GM23338 (cell line): ENCODE measurements at regions not wholly inside any gene's neighbourhood (a gene's known extent, or its start where the extent isn't known, plus 50 kb on each side); places are given as distances from the start of the nearest gene placed in this dataset.

Experiments
- ATAC-seq: fragments of 200-7000 bp; cut with Tn5 transposase; 3 replicates; pipeline ENCODE4 v1.9.1; 2020
- DNase-seq: peaks from one replicate; pipeline ENCODE4 v3.0.0-alpha.2; 2015; ENCODE audit warnings: low spot score
- H2AFZ ChIP-seq: fragments of 200-600 bp; sonication (generic); 2 replicates; pipeline ENCODE4 v1.8.0; 2016; ENCODE audit warnings: antibody characterized with exemption, mild to moderate bottlenecking, moderate library complexity
- H3F3A ChIP-seq: fragments of 200-600 bp; sonication (generic); replicated peaks from 2 replicates; pipeline ENCODE4 v1.8.0; 2017; ENCODE audit warnings: antibody characterized with exemption, mixed run types, low read depth
- H3K27ac ChIP-seq: fragments of 200-600 bp; sonication (generic); 2 replicates; pipeline ENCODE4 v1.6.1; 2016; ENCODE audit warnings: low read depth
- H3K27me3 ChIP-seq: fragments of 200-600 bp; sonication (generic); 2 replicates; pipeline ENCODE4 v1.8.0; 2016; ENCODE audit warnings: mild to moderate bottlenecking, mixed run types, moderate library complexity; ENCODE audit not compliant: insufficient read depth
- H3K36me3 ChIP-seq: fragments of 200-600 bp; sonication (generic); 2 replicates; pipeline ENCODE4 v1.8.0; 2016; ENCODE audit warnings: mild to moderate bottlenecking; ENCODE audit not compliant: insufficient read depth
- H3K4me1 ChIP-seq: fragments of 200-600 bp; sonication (generic); 2 replicates; pipeline ENCODE4 v1.8.0; 2016; ENCODE audit warnings: mild to moderate bottlenecking, moderate library complexity; ENCODE audit not compliant: insufficient read depth
- H3K4me2 ChIP-seq: fragments of 200-600 bp; sonication (generic); 2 replicates; pipeline ENCODE4 v1.7.1; 2017; ENCODE audit warnings: mixed run types
- H3K4me3 ChIP-seq: fragments of 200-600 bp; sonication (generic); 2 replicates; pipeline ENCODE4 v1.6.1; 2016; ENCODE audit warnings: mixed run types
- H3K79me2 ChIP-seq: fragments of 200-600 bp; sonication (generic); replicated peaks from 2 replicates; pipeline ENCODE4 v1.8.0; 2017; ENCODE audit warnings: mild to moderate bottlenecking; ENCODE audit not compliant: insufficient read depth
- H3K9me2 ChIP-seq: fragments of 200-600 bp; sonication (generic); 2 replicates; pipeline ENCODE4 v1.8.0; 2017; ENCODE audit not compliant: insufficient read depth
- H4K20me1 ChIP-seq: fragments of 200-600 bp; sonication (generic); replicated peaks from 2 replicates; pipeline ENCODE4 v1.8.0; 2017; ENCODE audit warnings: mild to moderate bottlenecking; ENCODE audit not compliant: insufficient read depth
- H3K27ac Mint-ChIP-seq: 2 replicates; pipeline ENCODE4 v1.8.0; 2020; ENCODE audit warnings: inconsistent platforms, mild to moderate bottlenecking, moderate library complexity, mixed read lengths
- H3K27me3 Mint-ChIP-seq: 3 replicates; pipeline ENCODE4 v1.8.0; 2022; ENCODE audit warnings: low read depth, mild to moderate bottlenecking, moderate library complexity, mixed read lengths, inconsistent platforms; ENCODE audit not compliant: insufficient read depth, poor library complexity
- H3K36me3 Mint-ChIP-seq: 3 replicates; pipeline ENCODE4 v1.8.0; 2021; ENCODE audit warnings: low read depth, mild to moderate bottlenecking, inconsistent platforms, moderate library complexity, mixed read lengths
- H3K4me1 Mint-ChIP-seq: 3 replicates; pipeline ENCODE4 v1.8.0; 2020; ENCODE audit warnings: mild to moderate bottlenecking, inconsistent platforms, mixed read lengths
- H3K4me3 Mint-ChIP-seq: 3 replicates; pipeline ENCODE4 v1.8.0; 2021; ENCODE audit warnings: moderate library complexity, mild to moderate bottlenecking, inconsistent platforms, mixed read lengths
- H3K9me3 Mint-ChIP-seq: 3 replicates; pipeline ENCODE4 v1.8.0; 2020; ENCODE audit warnings: moderate library complexity, mild to moderate bottlenecking, inconsistent platforms, mixed read lengths
- CTCF ChIP-seq, 2 experiments: fragments of 200-600 bp in 1 of 2; sonication (generic) in 1 of 2; conservative IDR thresholded peaks; 2 replicates each; pipeline versions ENCODE4 v1.5.1 to v1.6.1; 2016 to 2017; ENCODE audit warnings: antibody characterized with exemption in 2 of 2, low read depth in 2 of 2, mild to moderate bottlenecking in 2 of 2, moderate library complexity in 1 of 2
- EZH2phosphoT487 ChIP-seq: fragments of 200-600 bp; sonication (generic); IDR thresholded peaks from one replicate; pipeline ENCODE4 v1.8.1; 2018; ENCODE audit warnings: antibody characterized with exemption; ENCODE audit not compliant: unreplicated experiment
- JUNB ChIP-seq: IDR thresholded peaks from one replicate; pipeline ENCODE4 v1.6.1; 2016; ENCODE audit warnings: antibody characterized with exemption; ENCODE audit not compliant: unreplicated experiment
- NANOG ChIP-seq: IDR thresholded peaks from 2 replicates; pipeline ENCODE4 v1.6.1; 2016; ENCODE audit warnings: antibody characterized with exemption, borderline replicate concordance
- POLR2AphosphoS5 ChIP-seq: IDR thresholded peaks from 2 replicates; pipeline ENCODE4 v1.6.1; 2016; ENCODE audit warnings: antibody characterized with exemption, low read depth
- STAT1 ChIP-seq: IDR thresholded peaks from one replicate; pipeline ENCODE4 v1.6.1; 2016; ENCODE audit warnings: antibody characterized with exemption; ENCODE audit not compliant: unreplicated experiment
- ZNF114 ChIP-seq: fragments of 250-450 bp; sonication (Bioruptor Pico); IDR thresholded peaks from 2 replicates; pipeline ENCODE4 v1.5.0; 2020; ENCODE audit warnings: mild to moderate bottlenecking, moderate library complexity
- ZNF331 ChIP-seq: fragments of 250-450 bp; sonication (Bioruptor Pico); IDR thresholded peaks from 2 replicates; pipeline ENCODE4 v1.5.0; 2020; ENCODE audit warnings: low read depth, mild to moderate bottlenecking, moderate library complexity
- TF ChIP-seq, protein P1 (sequence below): IDR thresholded peaks from 2 replicates; pipeline ENCODE4 v1.6.1; 2016; ENCODE audit warnings: antibody characterized with exemption

- no peaks in the 10 kb centered on the region for H4K20me1 ChIP-seq
- H3K27me3 Mint-ChIP-seq: no peaks in the 10 kb centered on the region
- TF ChIP-seq EZH2phosphoT487: no peak
- TF ChIP-seq STAT1: no peak
- no peak for TF ChIP-seq ZNF114 (CRISPR knock-in tag)
- no peak for TF ChIP-seq POLR2AphosphoS5
- no peak for TF ChIP-seq NANOG
- no peak for TF ChIP-seq JUNB
- TF ChIP-seq ZNF331 (CRISPR knock-in tag): no peak
- no peak for TF ChIP-seq CTCF (conservative IDR thresholded peaks at IDR 0.05; ENCODE audit: low read depth in 2 of 2)
- no peak overlapping the region for H3K4me3 Mint-ChIP-seq
- no peaks in the 10 kb centered on the region for H3K79me2 ChIP-seq
- no peak overlapping the region for H3K27ac ChIP-seq
- no peaks in the 10 kb centered on the region for H3K27me3 ChIP-seq
- DNase-seq (no peak), ATAC-seq (no peak)
- no peak overlapping the region for H3K4me2 ChIP-seq
- 0 out of 2 replicates have a peak, but pooled peaks cover 7% of the 10 kb centered on the region for H3K9me2 ChIP-seq
- no peak overlapping the region for H3K4me3 ChIP-seq
- no peak overlapping the region for H3K27ac Mint-ChIP-seq
- no peaks in the 10 kb centered on the region for H3F3A ChIP-seq
- no peak overlapping the region for H2AFZ ChIP-seq
- peaks cover 31% of the 10 kb centered on the region for H3K9me3 Mint-ChIP-seq
- peaks cover 10% of the 10 kb centered on the region; the same call in 1 of the 2 replicates for H3K36me3 ChIP-seq
- H3K4me1 ChIP-seq: no peaks in the 10 kb centered on the region
- no peaks in the 10 kb centered on the region for H3K4me1 Mint-ChIP-seq
- peaks cover 30% of the 10 kb centered on the region for H3K36me3 Mint-ChIP-seq
Observed at GRCh38 chr6:132004668-132005067, 53.5 kb upstream of the CCN2 start.

DNA sequence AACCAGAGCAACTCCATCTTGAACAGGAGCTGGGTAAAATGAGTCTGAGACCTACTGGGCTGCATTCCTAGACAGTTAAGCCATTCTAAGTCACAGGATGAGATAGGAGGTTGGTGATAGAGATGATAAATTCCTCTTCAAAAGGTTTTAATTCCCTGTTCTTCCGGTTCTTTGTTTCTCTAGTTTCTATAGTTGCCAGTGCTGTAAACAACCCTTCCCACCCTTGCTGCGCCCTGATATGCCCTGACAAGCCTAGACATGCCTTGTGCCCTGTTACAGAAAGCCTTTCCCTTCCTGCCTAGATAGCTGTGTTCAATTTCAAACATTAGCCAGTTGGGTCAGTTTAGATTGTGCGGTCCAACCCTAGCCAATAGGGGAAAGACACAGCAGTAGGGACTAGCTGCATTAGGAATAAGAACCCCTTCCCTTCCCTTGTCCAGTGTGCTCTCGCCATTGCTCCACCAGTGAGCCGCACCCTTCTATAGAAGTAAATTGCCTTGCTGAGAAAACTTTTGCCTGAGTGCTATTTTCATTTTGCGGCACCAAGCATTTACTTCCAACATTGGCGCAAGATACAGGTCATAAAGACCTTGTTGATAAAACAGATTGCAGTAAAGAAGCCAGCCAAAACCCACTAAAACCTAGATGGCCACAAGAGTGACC, 52.5 kb upstream of the CCN2 start:
- peaks cover 31% of the 10 kb centered on the region for H3K9me3 Mint-ChIP-seq
- Histone ChIP-seq H4K20me1 (no peaks in the 10 kb centered on the region), H3K9me2 (0 out of 2 replicates have a peak, but pooled peaks cover 7% of the 10 kb centered on the region), H3K4me3 (no peak overlapping the region), H3K4me2 (no peak overlapping the region), H3K27ac (no peak overlapping the region), H3F3A (no peaks in the 10 kb centered on the region), H3K4me1 (no peaks in the 10 kb centered on the region), H3K27me3 (no peaks in the 10 kb centered on the region), H3K79me2 (no peaks in the 10 kb centered on the region), H2AFZ (no peak overlapping the region), H3K36me3 (peaks cover 10% of the 10 kb centered on the region; the same call in 1 of the 2 replicates)
- H3K27me3 Mint-ChIP-seq: no peaks in the 10 kb centered on the region
- H3K4me1 Mint-ChIP-seq: no peaks in the 10 kb centered on the region
- ATAC-seq (no peak), DNase-seq (no peak)
- no peak overlapping the region for H3K4me3 Mint-ChIP-seq
- no peak overlapping the region for H3K27ac Mint-ChIP-seq
- peaks cover 30% of the 10 kb centered on the region for H3K36me3 Mint-ChIP-seq
- TF ChIP-seq NANOG: no peak
- no peak for TF ChIP-seq STAT1
- TF ChIP-seq EZH2phosphoT487: no peak
- TF ChIP-seq JUNB: no peak
- TF ChIP-seq CTCF (conservative IDR thresholded peaks at IDR 0.05; ENCODE audit: low read depth in 2 of 2): no peak
- TF ChIP-seq, protein P1, sequence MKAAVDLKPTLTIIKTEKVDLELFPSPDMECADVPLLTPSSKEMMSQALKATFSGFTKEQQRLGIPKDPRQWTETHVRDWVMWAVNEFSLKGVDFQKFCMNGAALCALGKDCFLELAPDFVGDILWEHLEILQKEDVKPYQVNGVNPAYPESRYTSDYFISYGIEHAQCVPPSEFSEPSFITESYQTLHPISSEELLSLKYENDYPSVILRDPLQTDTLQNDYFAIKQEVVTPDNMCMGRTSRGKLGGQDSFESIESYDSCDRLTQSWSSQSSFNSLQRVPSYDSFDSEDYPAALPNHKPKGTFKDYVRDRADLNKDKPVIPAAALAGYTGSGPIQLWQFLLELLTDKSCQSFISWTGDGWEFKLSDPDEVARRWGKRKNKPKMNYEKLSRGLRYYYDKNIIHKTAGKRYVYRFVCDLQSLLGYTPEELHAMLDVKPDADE: no peak
- TF ChIP-seq ZNF331 (CRISPR knock-in tag): no peak
